Central memory CD8-positive, alpha-beta T cell (primary cell): ENCODE measurements at regions not wholly inside any gene's neighbourhood (a gene's known extent, or its start where the extent isn't known, plus 50 kb on each side); places are given as distances from the start of the nearest gene placed in this dataset.

Experiments
- ATAC-seq: fragments of 150-1000 bp; cut with Tn5 transposase; replicated peaks from 2 replicates; pipeline ENCODE4 v1.10.0; 2022; ENCODE audit warnings: mild to moderate bottlenecking, moderate FRiP score, moderate number of reproducible peaks; ENCODE audit not compliant: poor library complexity, severe bottlenecking; ENCODE audit errors: extremely low read depth
- DNase-seq, 2 donors: peaks; one replicate each; pipeline ENCODE4 v3.0.0; 2021; ENCODE audit warnings: low spot score in 2 of 2
- H3K27ac Mint-ChIP-seq: one replicate; pipeline ENCODE4 v1.8.0; 2022; ENCODE audit warnings: low read depth, mild to moderate bottlenecking, moderate library complexity, mixed read lengths
- H3K27me3 Mint-ChIP-seq: one replicate; pipeline ENCODE4 v1.8.0; 2022; ENCODE audit warnings: mixed read lengths
- H3K36me3 Mint-ChIP-seq: one replicate; pipeline ENCODE4 v1.8.0; 2022; ENCODE audit warnings: mild to moderate bottlenecking, moderate library complexity, mixed read lengths; ENCODE audit not compliant: insufficient read depth
- H3K4me1 Mint-ChIP-seq: one replicate; pipeline ENCODE4 v1.8.0; 2022; ENCODE audit warnings: mixed read lengths
- H3K4me3 Mint-ChIP-seq: one replicate; pipeline ENCODE4 v1.8.0; 2022; ENCODE audit warnings: mild to moderate bottlenecking, moderate library complexity, mixed read lengths
- H3K9me3 Mint-ChIP-seq: one replicate; pipeline ENCODE4 v1.8.0; 2022; ENCODE audit warnings: mixed read lengths

GRCh38 chr2:225289659-225290058, 109.9 kb upstream of the NYAP2 start:
- ATAC-seq (no peak), DNase-seq (no peak)
- Mint-ChIP-seq H3K4me3 (no peak overlapping the region), H3K27me3 (peaks cover 26% of the 10 kb centered on the region), H3K36me3 (no peaks in the 10 kb centered on the region), H3K9me3 (no peaks in the 10 kb centered on the region), H3K4me1 (no peaks in the 10 kb centered on the region), H3K27ac (no peak overlapping the region)

- H3K36me3 Mint-ChIP-seq, result no peaks in the 10 kb centered on the region
- no peak for DNase-seq
- no peaks in the 10 kb centered on the region for H3K4me1 Mint-ChIP-seq
Observed at GRCh38 chr2:225288986-225289385, 110.5 kb upstream of the NYAP2 start.

GRCh38 chr2:225282858-225283710, 116.4 kb upstream of the NYAP2 start:
- Mint-ChIP-seq H3K27me3 (peaks cover 24% of the 10 kb centered on the region), H3K4me3 (no peak overlapping the region), H3K9me3 (no peaks in the 10 kb centered on the region), H3K36me3 (no peaks in the 10 kb centered on the region), H3K27ac (no peak overlapping the region), H3K4me1 (peaks cover 5% of the 10 kb centered on the region)
- DNase-seq (no peak), ATAC-seq (no peak)

More at GRCh38 chr2:225288986-225289385, 110.5 kb upstream of the NYAP2 start:
- Mint-ChIP-seq H3K27ac (no peak overlapping the region), H3K4me3 (no peak overlapping the region), H3K27me3 (peaks cover 26% of the 10 kb centered on the region), H3K9me3 (no peaks in the 10 kb centered on the region)
- no peak for ATAC-seq

- no peaks in the 10 kb centered on the region for H3K36me3 Mint-ChIP-seq
- H3K4me3 Mint-ChIP-seq, result no peak overlapping the region
- ATAC-seq (no peak), DNase-seq (no peak)
- H3K9me3 Mint-ChIP-seq, result no peaks in the 10 kb centered on the region
- H3K27me3 Mint-ChIP-seq, result peaks cover 14% of the 10 kb centered on the region
- H3K4me1 Mint-ChIP-seq, result no peaks in the 10 kb centered on the region
- no peak overlapping the region for H3K27ac Mint-ChIP-seq
Observed at GRCh38 chr2:225276207-225276606, 123.3 kb upstream of the NYAP2 start.

GRCh38 chr2:225275443-225275842, 124.1 kb upstream of the NYAP2 start:
- ATAC-seq (no peak), DNase-seq (no peak)
- no peaks in the 10 kb centered on the region for H3K4me1 Mint-ChIP-seq
- no peaks in the 10 kb centered on the region for H3K9me3 Mint-ChIP-seq
- no peak overlapping the region for H3K27ac Mint-ChIP-seq
- peaks cover 8% of the 10 kb centered on the region for H3K27me3 Mint-ChIP-seq
- no peak overlapping the region for H3K4me3 Mint-ChIP-seq
- no peaks in the 10 kb centered on the region for H3K36me3 Mint-ChIP-seq

- DNase-seq (no peak), ATAC-seq (no peak)
- H3K36me3 Mint-ChIP-seq, result no peaks in the 10 kb centered on the region
- no peak overlapping the region for H3K27ac Mint-ChIP-seq
- H3K4me3 Mint-ChIP-seq, result no peak overlapping the region
- H3K4me1 Mint-ChIP-seq, result no peaks in the 10 kb centered on the region
- H3K9me3 Mint-ChIP-seq, result no peaks in the 10 kb centered on the region
- peaks cover 8% of the 10 kb centered on the region for H3K27me3 Mint-ChIP-seq
Observed at GRCh38 chr2:225274751-225275150, 124.8 kb upstream of the NYAP2 start.

- H3K4me1 Mint-ChIP-seq, result no peaks in the 10 kb centered on the region
- H3K27ac Mint-ChIP-seq, result no peak overlapping the region
- H3K27me3 Mint-ChIP-seq, result peaks cover 8% of the 10 kb centered on the region
- H3K4me3 Mint-ChIP-seq, result no peak overlapping the region
- ATAC-seq (no peak), DNase-seq (no peak)
- H3K36me3 Mint-ChIP-seq, result no peaks in the 10 kb centered on the region
- H3K9me3 Mint-ChIP-seq, result no peaks in the 10 kb centered on the region
Observed at GRCh38 chr2:225272173-225272572, 127.3 kb upstream of the NYAP2 start.

GRCh38 chr2:225270861-225271260, 128.6 kb upstream of the NYAP2 start:
- Mint-ChIP-seq H3K4me3 (no peak overlapping the region), H3K27ac (no peak overlapping the region), H3K27me3 (peaks cover 8% of the 10 kb centered on the region), H3K36me3 (no peaks in the 10 kb centered on the region), H3K9me3 (no peaks in the 10 kb centered on the region), H3K4me1 (no peaks in the 10 kb centered on the region)
- DNase-seq, result no peak
- no peak for ATAC-seq

- H3K4me3 Mint-ChIP-seq, result no peak overlapping the region
- peaks cover 8% of the 10 kb centered on the region for H3K27me3 Mint-ChIP-seq
- DNase-seq (no peak), ATAC-seq (no peak)
- H3K4me1 Mint-ChIP-seq, result no peaks in the 10 kb centered on the region
- H3K36me3 Mint-ChIP-seq, result no peaks in the 10 kb centered on the region
- H3K27ac Mint-ChIP-seq, result no peak overlapping the region
- no peaks in the 10 kb centered on the region for H3K9me3 Mint-ChIP-seq
Observed at GRCh38 chr2:225270053-225270452, 129.5 kb upstream of the NYAP2 start.

GRCh38 chr2:225254363-225254762, 145.1 kb upstream of the NYAP2 start:
- H3K4me1 Mint-ChIP-seq, result no peaks in the 10 kb centered on the region
- no peak for DNase-seq

GRCh38 chr2:225244933-225245332, 154.6 kb upstream of the NYAP2 start:
- Mint-ChIP-seq H3K9me3 (no peaks in the 10 kb centered on the region), H3K4me1 (no peaks in the 10 kb centered on the region), H3K4me3 (no peak overlapping the region), H3K27ac (no peak overlapping the region), H3K36me3 (no peaks in the 10 kb centered on the region), H3K27me3 (peaks cover 24% of the 10 kb centered on the region)
- ATAC-seq (no peak), DNase-seq (no peak)

More at GRCh38 chr2:225254363-225254762, 145.1 kb upstream of the NYAP2 start:
- no peaks in the 10 kb centered on the region for H3K9me3 Mint-ChIP-seq
- no peak overlapping the region for H3K27ac Mint-ChIP-seq
- peaks cover 72% of the 10 kb centered on the region for H3K27me3 Mint-ChIP-seq
- no peak overlapping the region for H3K4me3 Mint-ChIP-seq
- no peak for ATAC-seq
- no peaks in the 10 kb centered on the region for H3K36me3 Mint-ChIP-seq

- Mint-ChIP-seq H3K4me3 (no peak overlapping the region), H3K9me3 (no peaks in the 10 kb centered on the region), H3K27me3 (peaks cover 9% of the 10 kb centered on the region), H3K36me3 (peaks cover 1% of the 10 kb centered on the region), H3K4me1 (no peaks in the 10 kb centered on the region), H3K27ac (no peak overlapping the region)
- no peak for ATAC-seq
- DNase-seq, result no peak
Observed at GRCh38 chr2:225236769-225237323, 162.7 kb upstream of the NYAP2 start.

- no peak overlapping the region for H3K27ac Mint-ChIP-seq
- DNase-seq (no peak), ATAC-seq (no peak)
- peaks cover 2% of the 10 kb centered on the region for H3K36me3 Mint-ChIP-seq
- H3K4me1 Mint-ChIP-seq, result no peaks in the 10 kb centered on the region
- peaks cover 16% of the 10 kb centered on the region for H3K27me3 Mint-ChIP-seq
- H3K9me3 Mint-ChIP-seq, result no peaks in the 10 kb centered on the region
- H3K4me3 Mint-ChIP-seq, result no peak overlapping the region
Observed at GRCh38 chr2:225233234-225233633, 166.3 kb upstream of the NYAP2 start.
